MM.1S (cell line): ENCODE measurements at regions not wholly inside any gene's neighbourhood (a gene's known extent, or its start where the extent isn't known, plus 50 kb on each side); places are given as distances from the start of the nearest gene placed in this dataset.

Experiments
- DNase-seq: peaks from one replicate; pipeline ENCODE4 v3.0.0-alpha.2; 2015
- H2AFZ ChIP-seq: fragments of 300-600 bp; sonication (generic); 2 replicates; pipeline ENCODE4 v1.6.0; 2016; ENCODE audit warnings: antibody characterized with exemption, low read length
- H3F3A ChIP-seq: fragments of 300-600 bp; sonication (generic); 2 replicates; pipeline ENCODE4 v1.6.1; 2016; ENCODE audit warnings: mild to moderate bottlenecking, antibody characterized with exemption, low read length, moderate library complexity, mixed read lengths; ENCODE audit not compliant: insufficient read depth
- H3K27ac ChIP-seq: fragments of 300-600 bp; sonication (generic); 2 replicates; pipeline ENCODE4 v1.5.1; 2016; ENCODE audit warnings: mild to moderate bottlenecking, low read length
- H3K27me3 ChIP-seq: fragments of 300-600 bp; sonication (generic); replicated peaks from 2 replicates; pipeline ENCODE4 v1.6.0; 2016; ENCODE audit warnings: low read length; ENCODE audit not compliant: insufficient read depth
- H3K36me3 ChIP-seq: fragments of 300-600 bp; sonication (generic); replicated peaks from 2 replicates; pipeline ENCODE4 v1.6.1; 2016; ENCODE audit warnings: mild to moderate bottlenecking, low read length, mixed read lengths; ENCODE audit not compliant: insufficient read depth
- H3K4me1 ChIP-seq: fragments of 300-600 bp; sonication (generic); 2 replicates; pipeline ENCODE4 v1.6.1; 2016; ENCODE audit warnings: low read length, mixed read lengths
- H3K4me2 ChIP-seq: fragments of 300-600 bp; sonication (generic); 2 replicates; pipeline ENCODE4 v1.6.0; 2016; ENCODE audit warnings: low read depth, low read length
- H3K4me3 ChIP-seq: fragments of 300-600 bp; sonication (generic); 2 replicates; pipeline ENCODE4 v1.5.1; 2016; ENCODE audit warnings: low read length, mixed read lengths
- H3K79me2 ChIP-seq: fragments of 300-600 bp; sonication (generic); 2 replicates; pipeline ENCODE4 v1.6.1; 2016; ENCODE audit warnings: mixed run types, low read length, mixed read lengths
- H3K9ac ChIP-seq: fragments of 300-600 bp; sonication (generic); 2 replicates; pipeline ENCODE4 v1.6.1; 2016; ENCODE audit warnings: low read length, mixed read lengths
- H3K9me2 ChIP-seq: fragments of 300-600 bp; sonication (generic); replicated peaks from 2 replicates; pipeline ENCODE4 v1.6.1; 2016; ENCODE audit warnings: mild to moderate bottlenecking, low read length, mixed read lengths; ENCODE audit not compliant: insufficient read depth
- H3K9me3 ChIP-seq: fragments of 300-600 bp; sonication (generic); replicated peaks from 2 replicates; pipeline ENCODE4 v1.6.1; 2016; ENCODE audit warnings: mild to moderate bottlenecking, low read length, mixed read lengths; ENCODE audit not compliant: insufficient read depth
- H4K20me1 ChIP-seq: fragments of 300-600 bp; sonication (generic); 2 replicates; pipeline ENCODE4 v1.6.1; 2016; ENCODE audit warnings: mild to moderate bottlenecking, low read length, moderate library complexity, mixed read lengths; ENCODE audit not compliant: insufficient read depth
- EZH2 ChIP-seq: fragments of 300-600 bp; sonication (generic); optimal IDR thresholded peaks from 2 replicates; pipeline ENCODE3; 2017; ENCODE audit warnings: low read depth, mild to moderate bottlenecking, antibody characterized with exemption, low read length, mixed read lengths
- EZH2phosphoT487 ChIP-seq: fragments of 300-600 bp; sonication (generic); IDR thresholded peaks from 2 replicates; pipeline ENCODE4 v1.6.1; 2018; ENCODE audit warnings: antibody characterized with exemption, low read length
- TF ChIP-seq, protein P1 (sequence below): fragments of 300-600 bp; sonication (generic); IDR thresholded peaks from 2 replicates; pipeline ENCODE4 v1.5.1; 2016; ENCODE audit warnings: antibody characterized with exemption, low read length, mixed read lengths

GRCh38 chr5:93997562-93997961 lies 256.2 kb upstream of the POU5F2 start:
- no peak overlapping the region for H3K9ac ChIP-seq
- no peak overlapping the region for H3K4me3 ChIP-seq
- no peaks in the 10 kb centered on the region for H3K4me1 ChIP-seq
- H3F3A ChIP-seq, result no peaks in the 10 kb centered on the region
- no peak overlapping the region for H3K4me2 ChIP-seq
- no peaks in the 10 kb centered on the region for H4K20me1 ChIP-seq
- no peak for DNase-seq
- no peak overlapping the region for H3K27ac ChIP-seq
- H3K9me2 ChIP-seq, result no peaks in the 10 kb centered on the region
- TF ChIP-seq EZH2 (no peak), EZH2phosphoT487 (no peak)
- TF ChIP-seq, protein P1, sequence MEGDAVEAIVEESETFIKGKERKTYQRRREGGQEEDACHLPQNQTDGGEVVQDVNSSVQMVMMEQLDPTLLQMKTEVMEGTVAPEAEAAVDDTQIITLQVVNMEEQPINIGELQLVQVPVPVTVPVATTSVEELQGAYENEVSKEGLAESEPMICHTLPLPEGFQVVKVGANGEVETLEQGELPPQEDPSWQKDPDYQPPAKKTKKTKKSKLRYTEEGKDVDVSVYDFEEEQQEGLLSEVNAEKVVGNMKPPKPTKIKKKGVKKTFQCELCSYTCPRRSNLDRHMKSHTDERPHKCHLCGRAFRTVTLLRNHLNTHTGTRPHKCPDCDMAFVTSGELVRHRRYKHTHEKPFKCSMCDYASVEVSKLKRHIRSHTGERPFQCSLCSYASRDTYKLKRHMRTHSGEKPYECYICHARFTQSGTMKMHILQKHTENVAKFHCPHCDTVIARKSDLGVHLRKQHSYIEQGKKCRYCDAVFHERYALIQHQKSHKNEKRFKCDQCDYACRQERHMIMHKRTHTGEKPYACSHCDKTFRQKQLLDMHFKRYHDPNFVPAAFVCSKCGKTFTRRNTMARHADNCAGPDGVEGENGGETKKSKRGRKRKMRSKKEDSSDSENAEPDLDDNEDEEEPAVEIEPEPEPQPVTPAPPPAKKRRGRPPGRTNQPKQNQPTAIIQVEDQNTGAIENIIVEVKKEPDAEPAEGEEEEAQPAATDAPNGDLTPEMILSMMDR, result no peak
- H3K36me3 ChIP-seq, result no peaks in the 10 kb centered on the region
- H3K79me2 ChIP-seq, result no peaks in the 10 kb centered on the region
- no peak overlapping the region for H2AFZ ChIP-seq
- no peaks in the 10 kb centered on the region for H3K27me3 ChIP-seq
- no peaks in the 10 kb centered on the region for H3K9me3 ChIP-seq

GRCh38 chr5:93995126-93995621 lies 253.8 kb upstream of the POU5F2 start:
- no peaks in the 10 kb centered on the region for H3K79me2 ChIP-seq
- no peaks in the 10 kb centered on the region for H4K20me1 ChIP-seq
- H3K4me2 ChIP-seq, result no peak overlapping the region
- no peaks in the 10 kb centered on the region for H3K9me3 ChIP-seq
- H3K27me3 ChIP-seq, result no peaks in the 10 kb centered on the region
- H3K4me3 ChIP-seq, result no peak overlapping the region
- no peak overlapping the region for H3K9ac ChIP-seq
- H2AFZ ChIP-seq, result no peak overlapping the region
- H3F3A ChIP-seq, result no peaks in the 10 kb centered on the region
- no peaks in the 10 kb centered on the region for H3K9me2 ChIP-seq
- H3K36me3 ChIP-seq, result no peaks in the 10 kb centered on the region
- no peaks in the 10 kb centered on the region for H3K4me1 ChIP-seq
- DNase-seq, result no peak
- no peak overlapping the region for H3K27ac ChIP-seq
- TF ChIP-seq EZH2, result no peak
- TF ChIP-seq, protein P1, result no peak
- TF ChIP-seq EZH2phosphoT487, result no peak

GRCh38 chr5:93993161-93993560 lies 251.8 kb upstream of the POU5F2 start:
- no peak overlapping the region for H3K27ac ChIP-seq
- TF ChIP-seq EZH2phosphoT487 (no peak), EZH2 (no peak)
- TF ChIP-seq, protein P1, result no peak
- H3K9ac ChIP-seq, result no peak overlapping the region
- no peaks in the 10 kb centered on the region for H3K79me2 ChIP-seq
- no peak overlapping the region for H3K4me2 ChIP-seq
- no peak for DNase-seq
- H3F3A ChIP-seq, result no peaks in the 10 kb centered on the region
- no peaks in the 10 kb centered on the region for H3K4me1 ChIP-seq
- H3K36me3 ChIP-seq, result no peaks in the 10 kb centered on the region
- H3K4me3 ChIP-seq, result no peak overlapping the region
- no peaks in the 10 kb centered on the region for H3K27me3 ChIP-seq
- no peaks in the 10 kb centered on the region for H3K9me2 ChIP-seq
- H4K20me1 ChIP-seq, result no peaks in the 10 kb centered on the region
- no peaks in the 10 kb centered on the region for H3K9me3 ChIP-seq
- no peak overlapping the region for H2AFZ ChIP-seq
